MM.1S (cell line): ENCODE measurements at regions not wholly inside any gene's neighbourhood (a gene's known extent, or its start where the extent isn't known, plus 50 kb on each side); places are given as distances from the start of the nearest gene placed in this dataset.

Experiments
- DNase-seq: peaks from one replicate; pipeline ENCODE4 v3.0.0-alpha.2; 2015
- H2AFZ ChIP-seq: fragments of 300-600 bp; sonication (generic); 2 replicates; pipeline ENCODE4 v1.6.0; 2016; ENCODE audit warnings: antibody characterized with exemption, low read length
- H3F3A ChIP-seq: fragments of 300-600 bp; sonication (generic); 2 replicates; pipeline ENCODE4 v1.6.1; 2016; ENCODE audit warnings: mild to moderate bottlenecking, antibody characterized with exemption, low read length, moderate library complexity, mixed read lengths; ENCODE audit not compliant: insufficient read depth
- H3K27ac ChIP-seq: fragments of 300-600 bp; sonication (generic); 2 replicates; pipeline ENCODE4 v1.5.1; 2016; ENCODE audit warnings: mild to moderate bottlenecking, low read length
- H3K27me3 ChIP-seq: fragments of 300-600 bp; sonication (generic); replicated peaks from 2 replicates; pipeline ENCODE4 v1.6.0; 2016; ENCODE audit warnings: low read length; ENCODE audit not compliant: insufficient read depth
- H3K36me3 ChIP-seq: fragments of 300-600 bp; sonication (generic); replicated peaks from 2 replicates; pipeline ENCODE4 v1.6.1; 2016; ENCODE audit warnings: mild to moderate bottlenecking, low read length, mixed read lengths; ENCODE audit not compliant: insufficient read depth
- H3K4me1 ChIP-seq: fragments of 300-600 bp; sonication (generic); 2 replicates; pipeline ENCODE4 v1.6.1; 2016; ENCODE audit warnings: low read length, mixed read lengths
- H3K4me2 ChIP-seq: fragments of 300-600 bp; sonication (generic); 2 replicates; pipeline ENCODE4 v1.6.0; 2016; ENCODE audit warnings: low read depth, low read length
- H3K4me3 ChIP-seq: fragments of 300-600 bp; sonication (generic); 2 replicates; pipeline ENCODE4 v1.5.1; 2016; ENCODE audit warnings: low read length, mixed read lengths
- H3K79me2 ChIP-seq: fragments of 300-600 bp; sonication (generic); 2 replicates; pipeline ENCODE4 v1.6.1; 2016; ENCODE audit warnings: mixed run types, low read length, mixed read lengths
- H3K9ac ChIP-seq: fragments of 300-600 bp; sonication (generic); 2 replicates; pipeline ENCODE4 v1.6.1; 2016; ENCODE audit warnings: low read length, mixed read lengths
- H3K9me2 ChIP-seq: fragments of 300-600 bp; sonication (generic); replicated peaks from 2 replicates; pipeline ENCODE4 v1.6.1; 2016; ENCODE audit warnings: mild to moderate bottlenecking, low read length, mixed read lengths; ENCODE audit not compliant: insufficient read depth
- H3K9me3 ChIP-seq: fragments of 300-600 bp; sonication (generic); replicated peaks from 2 replicates; pipeline ENCODE4 v1.6.1; 2016; ENCODE audit warnings: mild to moderate bottlenecking, low read length, mixed read lengths; ENCODE audit not compliant: insufficient read depth
- H4K20me1 ChIP-seq: fragments of 300-600 bp; sonication (generic); 2 replicates; pipeline ENCODE4 v1.6.1; 2016; ENCODE audit warnings: mild to moderate bottlenecking, low read length, moderate library complexity, mixed read lengths; ENCODE audit not compliant: insufficient read depth
- CTCF ChIP-seq: fragments of 300-600 bp; sonication (generic); IDR thresholded peaks from 2 replicates; pipeline ENCODE4 v1.5.1; 2016; ENCODE audit warnings: antibody characterized with exemption, low read length, mixed read lengths
- EZH2 ChIP-seq: fragments of 300-600 bp; sonication (generic); optimal IDR thresholded peaks from 2 replicates; pipeline ENCODE3; 2017; ENCODE audit warnings: low read depth, mild to moderate bottlenecking, antibody characterized with exemption, low read length, mixed read lengths
- EZH2phosphoT487 ChIP-seq: fragments of 300-600 bp; sonication (generic); IDR thresholded peaks from 2 replicates; pipeline ENCODE4 v1.6.1; 2018; ENCODE audit warnings: antibody characterized with exemption, low read length

GRCh38 chr20:48273843-48274242, 488.6 kb upstream of the SULF2 start:
- Histone ChIP-seq H3K4me1 (no peaks in the 10 kb centered on the region), H3K36me3 (no peaks in the 10 kb centered on the region), H4K20me1 (no peaks in the 10 kb centered on the region), H3F3A (no peaks in the 10 kb centered on the region), H3K4me3 (no peak overlapping the region), H3K4me2 (no peak overlapping the region), H3K27me3 (no peaks in the 10 kb centered on the region), H3K9ac (no peak overlapping the region), H3K9me3 (no peaks in the 10 kb centered on the region), H3K9me2 (no peaks in the 10 kb centered on the region), H3K79me2 (no peaks in the 10 kb centered on the region), H2AFZ (no peak overlapping the region), H3K27ac (no peak overlapping the region)
- DNase-seq = no peak
- TF ChIP-seq EZH2phosphoT487 (no peak), CTCF (no peak), EZH2 (no peak)

- Histone ChIP-seq H3F3A (no peaks in the 10 kb centered on the region), H3K4me1 (no peaks in the 10 kb centered on the region), H3K4me3 (no peak overlapping the region), H2AFZ (no peak overlapping the region), H3K9me2 (no peaks in the 10 kb centered on the region), H3K4me2 (no peak overlapping the region), H3K9ac (no peak overlapping the region), H3K79me2 (no peaks in the 10 kb centered on the region), H3K27ac (no peak overlapping the region), H3K27me3 (no peaks in the 10 kb centered on the region), H3K36me3 (no peaks in the 10 kb centered on the region), H3K9me3 (no peaks in the 10 kb centered on the region), H4K20me1 (no peaks in the 10 kb centered on the region)
- DNase-seq = no peak
- no peak for TF ChIP-seq EZH2
- no peak for TF ChIP-seq EZH2phosphoT487
- TF ChIP-seq CTCF = no peak
These were observed 485.6 kb upstream of the SULF2 start for GRCh38 chr20:48270885-48271284.

GRCh38 chr20:48267860-48268633, 482.8 kb upstream of the SULF2 start:
- no peaks in the 10 kb centered on the region for H3K9me3 ChIP-seq
- H2AFZ ChIP-seq = no peak overlapping the region
- no peaks in the 10 kb centered on the region for H3F3A ChIP-seq
- no peak for DNase-seq
- no peaks in the 10 kb centered on the region for H4K20me1 ChIP-seq
- H3K36me3 ChIP-seq = no peaks in the 10 kb centered on the region
- H3K9me2 ChIP-seq = no peaks in the 10 kb centered on the region
- no peaks in the 10 kb centered on the region for H3K4me1 ChIP-seq
- no peaks in the 10 kb centered on the region for H3K27me3 ChIP-seq
- H3K27ac ChIP-seq = no peak overlapping the region
- H3K4me2 ChIP-seq = no peak overlapping the region
- H3K79me2 ChIP-seq = no peaks in the 10 kb centered on the region
- H3K4me3 ChIP-seq = no peak overlapping the region
- no peak overlapping the region for H3K9ac ChIP-seq
- TF ChIP-seq EZH2phosphoT487 (no peak), CTCF (no peak), EZH2 (no peak)
